Spleen (tissue), 11 donors: ENCODE measurements at regions not wholly inside any gene's neighbourhood (a gene's known extent, or its start where the extent isn't known, plus 50 kb on each side); places are given as distances from the start of the nearest gene placed in this dataset.

ENCODE experiments used
- DNase-seq: peaks from one replicate; pipeline ENCODE4 v3.0.0-alpha.2; 2020
- H3K27ac ChIP-seq, 8 donors: fragments of 200-600 bp; sonication (generic) in 7 of 8; 1 replicate in 4 of 8; 2 replicates in 4 of 8; pipeline versions ENCODE4 v1.5.0 to v1.8.0; 2016 to 2021; ENCODE audit warnings: inconsistent platforms in 4 of 8, mild to moderate bottlenecking in 4 of 8, moderate library complexity in 1 of 8
- H3K27me3 ChIP-seq, 7 donors: fragments of 200-600 bp; sonication (generic) in 6 of 7; replicated peaks in 1 of 7; 1 replicate in 4 of 7; 2 replicates in 3 of 7; pipeline versions ENCODE4 v1.5.0 to v1.8.0; 2016 to 2021; ENCODE audit warnings: inconsistent platforms in 3 of 7, mild to moderate bottlenecking in 1 of 7
- H3K36me3 ChIP-seq, 6 donors: fragments of 200-600 bp; sonication (generic) in 5 of 6; 1 replicate in 4 of 6; 2 replicates in 2 of 6; pipeline versions ENCODE4 v1.5.0 to v1.8.0; 2016 to 2021; ENCODE audit warnings: inconsistent platforms in 2 of 6
- H3K4me1 ChIP-seq, 6 donors: fragments of 200-600 bp; sonication (generic) in 5 of 6; 1 replicate in 3 of 6; 2 replicates in 3 of 6; pipeline versions ENCODE4 v1.5.0 to v1.8.0; 2016 to 2021; ENCODE audit warnings: inconsistent platforms in 3 of 6
- H3K4me3 ChIP-seq, 8 donors: fragments of 200-600 bp; sonication (generic) in 7 of 8; 1 replicate in 4 of 8; 2 replicates in 4 of 8; pipeline versions ENCODE4 v1.5.0 to v1.8.0; 2016 to 2021; ENCODE audit warnings: inconsistent platforms in 4 of 8, mild to moderate bottlenecking in 4 of 8, moderate library complexity in 2 of 8
- H3K9me3 ChIP-seq, 8 donors: fragments of 200-600 bp; sonication (generic) in 7 of 8; 1 replicate in 4 of 8; 2 replicates in 4 of 8; pipeline versions ENCODE4 v1.5.0 to v1.8.0; 2016 to 2021; ENCODE audit warnings: inconsistent platforms in 4 of 8
- CTCF ChIP-seq, 11 experiments: fragments of 200-600 bp in 7 of 11; fragments of 450-650 bp in 4 of 11; sonication (generic) in 4 of 11; IDR thresholded peaks in 8 of 11; conservative IDR thresholded peaks in 3 of 11; 1 replicate in 7 of 11; 2 replicates in 4 of 11; pipeline versions ENCODE4 v1.4.0 to v1.8.0; 2016 to 2021; ENCODE audit warnings: antibody characterized with exemption in 11 of 11, inconsistent platforms in 4 of 11, mild to moderate bottlenecking in 1 of 11
- POLR2A ChIP-seq, 3 donors: fragments of 450-650 bp; IDR thresholded peaks; one replicate each; pipeline ENCODE4 v1.5.1; 2017; ENCODE audit warnings: antibody characterized with exemption in 3 of 3, mild to moderate bottlenecking in 1 of 3
- POLR2AphosphoS5 ChIP-seq, 3 donors: sonication (generic); formaldehyde crosslinking; IDR thresholded peaks; one replicate each; pipeline ENCODE4 v1.5.1; 2017; ENCODE audit warnings: antibody characterized with exemption in 3 of 3
- WGBS, 5 donors: extraction: QIAGEN DNeasy Blood & Tissue Kit in 3 of 5; methylation state at CpG; one replicate each; pipeline versions ENCODE4 v1.1.5 to v1.1.7; 2013 to 2018; 5-methylcytosine and 5-hydroxymethylcytosine counted together
- intact Hi-C: fragments of 100-400 bp; cut with DNase I; formaldehyde crosslinking; loops from one replicate; pipeline ENCODE4 v1.15.0; 2023; ENCODE audit warnings: low total_unique reads
- donor health status: healthy with polysubstance abuse.
- donor health status: DM: no; HTN: no; CAD: no; lungs with moderate emphysema.
- donor health status: DM: no; HTN: no; CAD: no.
- donor health status: Bipolar disorder and iron deficiency.
- donor health status: healthy.
- donor health status: DM: no; HTN: no; CAD: no.
- donor health status: DM: yes; HTN: yes; CAD: no.

DNA sequence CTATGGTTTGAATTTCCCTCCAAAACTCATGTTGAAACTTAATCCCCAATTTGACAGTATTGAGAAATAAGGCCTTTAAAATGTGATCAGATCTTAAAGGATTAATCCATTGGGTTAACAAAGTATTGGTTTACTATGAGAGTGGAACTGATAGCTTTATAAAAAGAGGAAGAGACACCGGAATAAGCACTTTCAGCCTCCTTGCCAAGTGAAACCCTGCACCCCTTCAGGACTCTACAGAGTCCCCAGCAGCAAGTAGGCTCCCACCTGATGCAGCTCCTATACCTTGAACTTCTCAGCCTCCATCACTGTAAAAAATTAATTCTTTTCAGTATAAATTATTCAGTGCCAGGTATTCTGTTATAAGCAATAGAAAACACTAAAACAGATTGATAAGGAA lies 348.3 kb downstream of the CGGBP1 start:
- WGBS, 5 donors = 50 to 71% (median 68%) methylated on average over 1 of the region's 1 CpG

GRCh38 chr3:87710028-87710427 lies 348.8 kb downstream of the CGGBP1 start:
- no peaks in the 10 kb centered on the region for H3K27me3 ChIP-seq
- H3K4me1 ChIP-seq = no peaks in the 10 kb centered on the region
- H3K27ac ChIP-seq = no peak overlapping the region
- intact Hi-C loops = no loop called here
- H3K4me3 ChIP-seq = no peak overlapping the region
- H3K36me3 ChIP-seq = no peaks in the 10 kb centered on the region
- DNase-seq = no peak
- no peak for TF ChIP-seq CTCF (IDR thresholded peaks at IDR 0.05 in 8 of 11, conservative IDR thresholded peaks at IDR 0.05 in 3 of 11)
- no peak for TF ChIP-seq POLR2AphosphoS5 (IDR thresholded peaks at IDR 0.05)
- TF ChIP-seq POLR2A (IDR thresholded peaks at IDR 0.05) = no peak
- H3K9me3 ChIP-seq = peaks cover 0 to 4% (median 1%) of the 10 kb centered on the region in 8 donors

More for the DNA sequence above, 348.3 kb downstream of the CGGBP1 start:
- H3K36me3 ChIP-seq = no peaks in the 10 kb centered on the region
- no peak for TF ChIP-seq CTCF (IDR thresholded peaks at IDR 0.05 in 8 of 11, conservative IDR thresholded peaks at IDR 0.05 in 3 of 11)
- TF ChIP-seq POLR2A (IDR thresholded peaks at IDR 0.05) = no peak
- no peak for TF ChIP-seq POLR2AphosphoS5 (IDR thresholded peaks at IDR 0.05)
- DNase-seq = no peak
- H3K27ac ChIP-seq = no peak overlapping the region
- H3K4me1 ChIP-seq = no peaks in the 10 kb centered on the region
- no peak overlapping the region for H3K4me3 ChIP-seq
- peaks cover 0 to 4% (median 1%) of the 10 kb centered on the region in 8 donors for H3K9me3 ChIP-seq
- no peaks in the 10 kb centered on the region for H3K27me3 ChIP-seq
- intact Hi-C loops = no loop called here

GRCh38 chr3:87706176-87706575 lies 352.6 kb downstream of the CGGBP1 start:
- WGBS, 5 donors = 35 to 56% (median 36%) methylated on average over 2 of the region's 2 CpGs

DNA sequence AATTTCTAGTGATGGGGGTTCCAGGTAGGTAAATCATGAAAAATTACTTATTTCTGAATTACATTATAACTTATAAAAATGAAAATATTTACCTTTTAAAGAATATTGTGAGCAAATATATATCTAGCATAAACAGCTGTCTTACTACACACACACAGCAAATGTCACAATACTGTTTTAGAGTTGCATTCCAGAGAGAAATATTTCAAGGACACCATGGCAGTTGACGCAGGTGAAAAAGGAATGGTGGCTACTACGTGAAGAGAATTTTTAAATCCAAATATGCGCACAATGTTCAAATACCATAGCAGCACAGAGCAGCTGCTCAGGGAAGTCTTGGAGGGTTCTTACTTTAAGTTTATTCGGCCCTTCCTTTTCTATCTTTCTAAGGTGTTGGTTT lies 356.2 kb downstream of the CGGBP1 start:
- H3K4me3 ChIP-seq = no peak overlapping the region
- H3K36me3 ChIP-seq = no peaks in the 10 kb centered on the region
- peaks cover 0 to 4% (median 0%) of the 10 kb centered on the region in 8 donors for H3K9me3 ChIP-seq
- TF ChIP-seq POLR2A (IDR thresholded peaks at IDR 0.05) (no peak), POLR2AphosphoS5 (IDR thresholded peaks at IDR 0.05) (no peak), CTCF (IDR thresholded peaks at IDR 0.05 in 8 of 11, conservative IDR thresholded peaks at IDR 0.05 in 3 of 11) (no peak)
- intact Hi-C loops = no loop called here
- WGBS, 5 donors = 89 to 92% (median 90%) methylated on average over 4 of the region's 4 CpGs
- no peak overlapping the region for H3K27ac ChIP-seq
- DNase-seq = no peak
- H3K27me3 ChIP-seq = no peaks in the 10 kb centered on the region
- no peaks in the 10 kb centered on the region for H3K4me1 ChIP-seq

More at GRCh38 chr3:87706176-87706575, 352.6 kb downstream of the CGGBP1 start:
- H3K4me1 ChIP-seq = no peaks in the 10 kb centered on the region
- no peak for DNase-seq
- H3K27me3 ChIP-seq = no peaks in the 10 kb centered on the region
- no peak for TF ChIP-seq CTCF (IDR thresholded peaks at IDR 0.05 in 8 of 11, conservative IDR thresholded peaks at IDR 0.05 in 3 of 11)
- no peak for TF ChIP-seq POLR2AphosphoS5 (IDR thresholded peaks at IDR 0.05)
- TF ChIP-seq POLR2A (IDR thresholded peaks at IDR 0.05) = no peak
- H3K4me3 ChIP-seq = no peak overlapping the region
- peaks cover 0 to 4% (median 1%) of the 10 kb centered on the region in 8 donors for H3K9me3 ChIP-seq
- H3K27ac ChIP-seq = no peak overlapping the region
- H3K36me3 ChIP-seq = no peaks in the 10 kb centered on the region
- intact Hi-C loops = no loop called here
